ENCODE measurements at regions not wholly inside any gene's neighbourhood (a gene's known extent, or its start where the extent isn't known, plus 50 kb on each side); places are given as distances from the start of the nearest gene placed in this dataset.

GRCh38 chr21:39086547-39086946, 96.7 kb downstream of the PSMG1 start:
- TF ChIP-seq CTCF (IDR thresholded peaks at IDR 0.05) (no peak), POLR2A (IDR thresholded peaks at IDR 0.05) (no peak)
